ENCODE measurements at regions not wholly inside any gene's neighbourhood (a gene's known extent, or its start where the extent isn't known, plus 50 kb on each side); places are given as distances from the start of the nearest gene placed in this dataset.

GRCh38 chr2:17303521-17303920 is 214.7 kb downstream of the RAD51AP2 start:
- DNase-seq, result no peak

GRCh38 chr2:17303054-17303453 is 215.2 kb downstream of the RAD51AP2 start:
- DNase-seq, result no peak

GRCh38 chr2:17302281-17302680 is 216.0 kb downstream of the RAD51AP2 start:
- no peak for DNase-seq

- no peak for DNase-seq
These were observed 216.8 kb downstream of the RAD51AP2 start for GRCh38 chr2:17301437-17301836.

- DNase-seq, result no peak
These were observed 218.2 kb downstream of the RAD51AP2 start for GRCh38 chr2:17299891-17300540.

GRCh38 chr2:17298453-17298852 is 219.8 kb downstream of the RAD51AP2 start:
- no peak for DNase-seq

GRCh38 chr2:17296686-17297085 is 221.6 kb downstream of the RAD51AP2 start:
- DNase-seq, result no peak

GRCh38 chr2:17289669-17290068 is 228.6 kb downstream of the RAD51AP2 start:
- DNase-seq, result no peak

GRCh38 chr2:17287183-17287582 is 231.1 kb downstream of the RAD51AP2 start:
- DNase-seq, result no peak

- no peak for DNase-seq
These were observed 235.4 kb downstream of the RAD51AP2 start for GRCh38 chr2:17282826-17283225.

- DNase-seq, result no peak
These were observed 236.0 kb downstream of the RAD51AP2 start for GRCh38 chr2:17282245-17282644.

GRCh38 chr2:17276220-17276619 is 242.0 kb downstream of the RAD51AP2 start:
- DNase-seq, result no peak

- no peak for DNase-seq
These were observed 245.4 kb downstream of the RAD51AP2 start for GRCh38 chr2:17272652-17273525.

- no peak for DNase-seq
These were observed 246.1 kb downstream of the RAD51AP2 start for GRCh38 chr2:17272170-17272569.

GRCh38 chr2:17271416-17271815 is 246.8 kb downstream of the RAD51AP2 start:
- DNase-seq, result no peak

GRCh38 chr2:17270894-17271293 is 247.3 kb downstream of the RAD51AP2 start:
- no peak for DNase-seq

GRCh38 chr2:17263570-17263968 is 254.7 kb downstream of the RAD51AP2 start:
- DNase-seq, result no peak

GRCh38 chr2:17262854-17263569 is 255.2 kb downstream of the RAD51AP2 start:
- no peak for DNase-seq

- DNase-seq, result no peak
These were observed 258.6 kb downstream of the RAD51AP2 start for GRCh38 chr2:17259613-17260012.

GRCh38 chr2:17258861-17259260 is 259.4 kb downstream of the RAD51AP2 start:
- DNase-seq, result no peak

GRCh38 chr2:17257189-17257909 is 260.9 kb downstream of the RAD51AP2 start:
- no peak for DNase-seq

- DNase-seq, result no peak
These were observed 263.2 kb downstream of the RAD51AP2 start for GRCh38 chr2:17255071-17255470.

Measured in right kidney (tissue), 1 donor.